Activated CD8-positive, alpha-beta memory T cell treated with anti-CD3 and anti-CD28 coated beads, Interleukin-2, amount 10 ng/mL, durations not matched to agents 7 days and 5 days (primary cell): ENCODE measurements at regions not wholly inside any gene's neighbourhood (a gene's known extent, or its start where the extent isn't known, plus 50 kb on each side); places are given as distances from the start of the nearest gene placed in this dataset.

Experiments used
- ATAC-seq: fragments of 150-1000 bp; cut with Tn5 transposase; one replicate; pipeline ENCODE4 v1.10.0; 2021; ENCODE audit warnings: moderate library complexity
- CTCF ChIA-PET: fragments of 350-600 bp; sonication (Branson Sonifier 250); formaldehyde crosslinking; loops from one replicate; lab custom pipeline; 2021; ENCODE audit warnings: antibody characterized with exemption; lab: Charles Lee
- DNase-seq: peaks from one replicate; pipeline ENCODE4 v3.0.0-alpha.2; 2020
- H3K27ac Mint-ChIP-seq: one replicate; pipeline ENCODE4 v1.8.0; 2021; ENCODE audit warnings: mild to moderate bottlenecking, mixed read lengths
- H3K27me3 Mint-ChIP-seq: one replicate; pipeline ENCODE4 v1.8.0; 2021; ENCODE audit warnings: mixed read lengths
- H3K36me3 Mint-ChIP-seq: one replicate; pipeline ENCODE4 v1.8.0; 2021; ENCODE audit warnings: mild to moderate bottlenecking, mixed read lengths
- H3K4me1 Mint-ChIP-seq: one replicate; pipeline ENCODE4 v1.8.0; 2021; ENCODE audit warnings: mixed read lengths
- H3K4me3 Mint-ChIP-seq: one replicate; pipeline ENCODE4 v1.8.0; 2021; ENCODE audit warnings: mild to moderate bottlenecking, moderate library complexity, mixed read lengths
- H3K9me3 Mint-ChIP-seq: one replicate; pipeline ENCODE4 v1.8.0; 2022; ENCODE audit warnings: low read depth, mixed read lengths

GRCh38 chr3:14320219-14320618 is 82.2 kb upstream of the SLC6A6 start:
- Mint-ChIP-seq H3K27ac (no peak overlapping the region), H3K27me3 (peaks cover 2% of the 10 kb centered on the region), H3K4me1 (peaks cover 2% of the 10 kb centered on the region), H3K36me3 (no peaks in the 10 kb centered on the region), H3K4me3 (no peak overlapping the region), H3K9me3 (no peaks in the 10 kb centered on the region)
- no peak for ATAC-seq
- DNase-seq = no peak
- CTCF ChIA-PET = interaction anchor here (1.8 kb wide), 1 partner anchor 9 kb away, joined by 5 read pairs; no protein-coding TSS in a partner anchor

DNA sequence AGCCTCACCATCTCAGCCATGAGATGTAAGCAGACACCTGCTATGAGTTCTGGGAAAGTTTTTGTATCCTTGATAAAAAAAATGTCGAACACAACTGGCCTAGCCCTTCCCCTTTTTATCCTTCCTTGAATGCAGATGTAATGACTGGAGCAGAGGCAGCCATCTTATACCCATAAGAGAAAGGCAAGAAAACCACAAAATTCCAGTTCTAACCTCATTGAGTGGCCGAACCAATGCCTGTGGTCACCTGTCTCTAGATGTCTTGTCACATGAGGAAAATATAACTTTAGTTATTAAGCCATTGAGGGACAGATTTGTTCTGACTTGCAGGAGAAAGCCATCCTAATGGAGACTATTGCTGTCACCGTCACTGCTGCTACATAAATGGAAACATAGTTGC is 80.4 kb upstream of the SLC6A6 start:
- Mint-ChIP-seq H3K27me3 (no peaks in the 10 kb centered on the region), H3K4me1 (peaks cover 2% of the 10 kb centered on the region), H3K27ac (no peak overlapping the region), H3K4me3 (no peak overlapping the region), H3K36me3 (no peaks in the 10 kb centered on the region), H3K9me3 (no peaks in the 10 kb centered on the region)
- no peak for ATAC-seq
- CTCF ChIA-PET = no interaction called here
- no peak for DNase-seq

DNA sequence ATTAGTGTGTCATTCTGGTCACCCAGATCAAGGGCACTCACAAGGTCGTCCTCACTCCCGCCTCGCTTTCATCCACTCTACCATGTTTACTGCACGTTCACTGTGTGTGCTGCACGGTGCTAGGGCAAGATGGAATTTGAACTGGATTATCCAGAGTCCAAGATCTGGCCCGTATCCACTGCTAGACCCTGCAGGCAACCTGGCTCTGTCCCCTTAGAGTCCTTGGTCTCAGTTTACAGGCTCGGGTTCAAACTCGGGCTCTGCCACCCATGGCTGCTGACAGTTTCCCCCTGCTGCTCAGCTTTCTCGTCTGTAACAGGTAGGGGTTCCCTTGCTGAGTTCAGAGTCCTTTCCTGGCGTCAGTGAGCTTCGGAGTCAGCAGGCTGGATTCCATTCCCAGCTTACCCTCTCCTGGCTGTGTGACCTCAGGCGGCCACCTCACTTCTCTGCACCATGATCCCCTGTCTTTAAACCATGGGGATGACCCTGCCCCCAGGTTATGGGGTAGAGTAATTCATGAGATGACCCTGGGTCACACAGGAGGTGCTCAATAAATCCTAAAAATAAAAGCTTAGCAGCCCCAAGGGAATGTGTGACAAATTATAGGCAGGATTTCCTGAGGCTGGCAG is 79.6 kb upstream of the SLC6A6 start:
- no peaks in the 10 kb centered on the region for H3K36me3 Mint-ChIP-seq

GRCh38 chr3:14323401-14324223 is 78.8 kb upstream of the SLC6A6 start:
- H3K27ac Mint-ChIP-seq = no peak overlapping the region
- peaks cover 5% of the 10 kb centered on the region for H3K27me3 Mint-ChIP-seq
- H3K9me3 Mint-ChIP-seq = no peaks in the 10 kb centered on the region
- no peak overlapping the region for H3K4me3 Mint-ChIP-seq
- H3K4me1 Mint-ChIP-seq = peaks cover 2% of the 10 kb centered on the region
- H3K36me3 Mint-ChIP-seq = no peaks in the 10 kb centered on the region
- CTCF ChIA-PET = interaction anchor here (0.6 kb wide), 1 partner anchor 50 kb away, joined by 3 read pairs; no protein-coding TSS in a partner anchor
- no peak for DNase-seq
- ATAC-seq = no peak

More for the DNA sequence above, 79.6 kb upstream of the SLC6A6 start:
- ATAC-seq (no peak), DNase-seq (no peak)
- H3K27ac Mint-ChIP-seq = no peak overlapping the region
- H3K4me3 Mint-ChIP-seq = no peak overlapping the region
- CTCF ChIA-PET = interaction anchor here (0.6 kb wide), 1 partner anchor 51 kb away, joined by 3 read pairs; no protein-coding TSS in a partner anchor
- H3K4me1 Mint-ChIP-seq = peaks cover 2% of the 10 kb centered on the region
- no peaks in the 10 kb centered on the region for H3K9me3 Mint-ChIP-seq
- H3K27me3 Mint-ChIP-seq = no peaks in the 10 kb centered on the region

GRCh38 chr3:14324224-14324944 is 78.0 kb upstream of the SLC6A6 start:
- CTCF ChIA-PET = no interaction called here
- peaks cover 10% of the 10 kb centered on the region for H3K27me3 Mint-ChIP-seq
- no peaks in the 10 kb centered on the region for H3K9me3 Mint-ChIP-seq
- ATAC-seq (no peak), DNase-seq (no peak)
- no peaks in the 10 kb centered on the region for H3K36me3 Mint-ChIP-seq
- no peak overlapping the region for H3K27ac Mint-ChIP-seq
- H3K4me1 Mint-ChIP-seq = peaks cover under 1% of the 10 kb centered on the region
- no peak overlapping the region for H3K4me3 Mint-ChIP-seq

DNA sequence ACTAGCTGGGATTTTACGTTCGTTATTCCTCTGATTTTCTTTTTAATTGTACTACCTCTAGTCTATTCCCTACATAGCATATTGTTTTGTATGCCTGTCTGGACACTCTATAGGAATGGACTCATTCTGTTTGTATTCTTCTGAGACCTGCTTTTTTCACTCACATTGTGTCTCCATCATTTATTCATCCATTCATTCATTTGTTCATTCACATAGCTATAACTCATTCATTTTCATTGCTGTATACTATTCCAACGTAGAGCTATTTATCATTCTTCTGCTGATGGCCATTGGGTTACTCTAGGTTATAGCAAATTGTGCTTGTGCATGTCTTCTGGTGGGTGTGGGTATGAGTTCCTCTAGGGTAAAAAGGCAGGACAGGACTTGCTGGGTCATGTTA is 74.0 kb upstream of the SLC6A6 start:
- peaks cover 17% of the 10 kb centered on the region for H3K27me3 Mint-ChIP-seq
- no peak overlapping the region for H3K4me3 Mint-ChIP-seq
- CTCF ChIA-PET = interaction anchor here (1.2 kb wide), 2 partner anchors 8 to 139 kb away, joined by 3 to 5 read pairs; no protein-coding TSS in a partner anchor
- H3K27ac Mint-ChIP-seq = no peak overlapping the region
- DNase-seq (no peak), ATAC-seq (no peak)
- no peaks in the 10 kb centered on the region for H3K9me3 Mint-ChIP-seq
- H3K4me1 Mint-ChIP-seq = no peaks in the 10 kb centered on the region
- no peaks in the 10 kb centered on the region for H3K36me3 Mint-ChIP-seq

- ATAC-seq (no peak), DNase-seq (no peak)
- H3K36me3 Mint-ChIP-seq = no peaks in the 10 kb centered on the region
- peaks cover 17% of the 10 kb centered on the region for H3K27me3 Mint-ChIP-seq
- no peak overlapping the region for H3K27ac Mint-ChIP-seq
- no peak overlapping the region for H3K4me3 Mint-ChIP-seq
- H3K9me3 Mint-ChIP-seq = no peaks in the 10 kb centered on the region
- no peaks in the 10 kb centered on the region for H3K4me1 Mint-ChIP-seq
- CTCF ChIA-PET = interaction anchor here (1.2 kb wide), 2 partner anchors 9 to 138 kb away, joined by 3 to 5 read pairs; no protein-coding TSS in a partner anchor
These were observed 73.1 kb upstream of the SLC6A6 start for GRCh38 chr3:14329116-14329830.

DNA sequence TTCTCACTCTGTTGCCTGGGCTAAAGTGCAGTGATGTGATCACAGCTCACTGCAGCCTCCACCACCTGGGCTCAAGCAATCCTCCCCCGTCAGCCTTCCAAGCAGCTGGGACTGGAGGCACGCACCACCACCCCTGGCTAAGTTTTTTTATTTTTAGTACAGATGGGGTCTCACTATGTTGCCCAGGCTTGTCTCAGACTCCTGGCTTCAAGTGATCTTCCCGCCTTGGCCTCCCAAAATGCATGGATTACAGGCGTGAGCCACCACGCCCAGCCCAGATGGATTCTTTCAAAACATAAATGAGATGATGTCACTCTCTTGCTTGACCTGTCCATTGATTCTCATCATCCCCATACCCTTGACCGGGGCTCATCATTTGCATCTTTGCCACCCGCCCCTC is 72.6 kb upstream of the SLC6A6 start:
- CTCF ChIA-PET = interaction anchor here (1.2 kb wide), 1 partner anchor 10 kb away, joined by 5 read pairs; no protein-coding TSS in a partner anchor
- no peaks in the 10 kb centered on the region for H3K4me1 Mint-ChIP-seq
- no peak for ATAC-seq
- no peaks in the 10 kb centered on the region for H3K36me3 Mint-ChIP-seq
- H3K27ac Mint-ChIP-seq = no peak overlapping the region
- no peaks in the 10 kb centered on the region for H3K9me3 Mint-ChIP-seq
- no peak overlapping the region for H3K4me3 Mint-ChIP-seq
- H3K27me3 Mint-ChIP-seq = peaks cover 17% of the 10 kb centered on the region
- DNase-seq = no peak

GRCh38 chr3:14330508-14330907 is 71.9 kb upstream of the SLC6A6 start:
- CTCF ChIA-PET = no interaction called here
- DNase-seq (no peak), ATAC-seq (no peak)
- Mint-ChIP-seq H3K27me3 (peaks cover 17% of the 10 kb centered on the region), H3K4me1 (no peaks in the 10 kb centered on the region), H3K9me3 (no peaks in the 10 kb centered on the region), H3K36me3 (no peaks in the 10 kb centered on the region), H3K27ac (no peak overlapping the region), H3K4me3 (no peak overlapping the region)

DNA sequence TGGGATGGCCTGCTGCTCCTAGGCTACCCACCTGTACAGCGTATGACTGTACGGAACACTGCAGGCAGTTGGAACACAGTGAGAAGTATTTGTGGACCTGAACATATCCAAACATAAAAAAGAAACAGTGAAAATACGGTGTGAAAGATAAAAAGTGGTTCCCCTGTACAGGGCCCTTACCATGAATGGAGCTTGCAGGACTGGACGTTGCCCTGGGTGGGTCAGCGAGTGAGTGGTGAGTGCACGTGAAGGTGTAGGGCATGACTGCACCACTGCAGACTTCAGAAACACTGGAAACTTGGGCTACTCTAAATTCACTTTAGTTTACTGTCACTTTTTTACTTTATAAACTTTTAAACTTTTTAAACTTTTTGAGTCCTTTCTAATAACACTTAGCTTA is 71.2 kb upstream of the SLC6A6 start:
- H3K9me3 Mint-ChIP-seq = no peaks in the 10 kb centered on the region
- CTCF ChIA-PET = interaction anchor here (1.0 kb wide), 1 partner anchor 128 kb away, joined by 3 read pairs; no protein-coding TSS in a partner anchor

DNA sequence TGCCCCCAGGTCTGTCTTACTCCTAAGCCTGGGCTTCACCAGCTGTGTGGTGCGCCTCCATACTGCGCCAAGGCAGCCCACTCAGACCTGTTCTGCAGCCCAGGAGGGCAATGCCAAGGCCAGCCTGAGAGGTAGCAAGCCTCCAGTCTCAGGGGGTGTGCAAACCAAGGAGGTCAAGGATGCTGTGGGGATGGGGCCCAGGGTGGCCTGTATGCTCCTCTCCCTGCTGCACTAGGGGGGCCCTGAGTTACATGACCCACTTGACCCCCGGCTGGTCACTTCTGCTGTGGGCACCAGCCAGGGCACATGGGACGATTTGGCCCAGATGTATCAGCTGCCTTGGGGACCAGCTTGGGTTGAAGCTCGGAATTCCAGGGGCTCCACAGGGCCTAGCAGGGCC is 70.0 kb upstream of the SLC6A6 start:
- Mint-ChIP-seq H3K9me3 (no peaks in the 10 kb centered on the region), H3K36me3 (no peaks in the 10 kb centered on the region)
- ATAC-seq = no peak

More for the DNA sequence above, 71.2 kb upstream of the SLC6A6 start:
- peaks cover 17% of the 10 kb centered on the region for H3K27me3 Mint-ChIP-seq
- DNase-seq (no peak), ATAC-seq (no peak)
- H3K36me3 Mint-ChIP-seq = no peaks in the 10 kb centered on the region
- no peak overlapping the region for H3K4me3 Mint-ChIP-seq
- no peak overlapping the region for H3K27ac Mint-ChIP-seq
- no peaks in the 10 kb centered on the region for H3K4me1 Mint-ChIP-seq

DNA sequence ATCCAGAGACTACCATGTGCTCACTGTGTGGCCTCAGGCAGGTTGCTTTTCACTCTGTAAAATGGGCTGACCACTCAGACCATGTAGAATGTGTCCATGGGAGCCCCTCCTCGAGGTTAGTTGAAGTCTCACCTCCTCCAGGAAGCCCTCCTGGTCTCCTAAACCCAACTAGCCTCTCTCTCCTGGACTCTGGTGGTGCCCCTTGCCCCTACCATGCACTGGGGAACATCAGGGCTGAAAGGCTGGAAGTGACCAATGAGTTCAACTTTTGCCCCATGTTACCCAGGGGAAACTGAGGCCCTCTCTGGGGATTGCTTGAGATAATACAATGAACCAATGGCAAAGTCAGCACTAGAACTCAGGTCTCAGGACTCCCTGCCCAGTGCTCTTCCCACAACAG is 69.2 kb upstream of the SLC6A6 start:
- ATAC-seq (no peak), DNase-seq (no peak)
- H3K9me3 Mint-ChIP-seq = no peaks in the 10 kb centered on the region
- H3K4me1 Mint-ChIP-seq = no peaks in the 10 kb centered on the region
- no peaks in the 10 kb centered on the region for H3K36me3 Mint-ChIP-seq
- no peak overlapping the region for H3K4me3 Mint-ChIP-seq
- peaks cover 19% of the 10 kb centered on the region for H3K27me3 Mint-ChIP-seq
- no peak overlapping the region for H3K27ac Mint-ChIP-seq
- CTCF ChIA-PET = no interaction called here

More for the DNA sequence above, 70.0 kb upstream of the SLC6A6 start:
- no peak overlapping the region for H3K27ac Mint-ChIP-seq
- no peaks in the 10 kb centered on the region for H3K4me1 Mint-ChIP-seq
- H3K4me3 Mint-ChIP-seq = no peak overlapping the region
- no peak for DNase-seq
- CTCF ChIA-PET = no interaction called here
- peaks cover 17% of the 10 kb centered on the region for H3K27me3 Mint-ChIP-seq

DNA sequence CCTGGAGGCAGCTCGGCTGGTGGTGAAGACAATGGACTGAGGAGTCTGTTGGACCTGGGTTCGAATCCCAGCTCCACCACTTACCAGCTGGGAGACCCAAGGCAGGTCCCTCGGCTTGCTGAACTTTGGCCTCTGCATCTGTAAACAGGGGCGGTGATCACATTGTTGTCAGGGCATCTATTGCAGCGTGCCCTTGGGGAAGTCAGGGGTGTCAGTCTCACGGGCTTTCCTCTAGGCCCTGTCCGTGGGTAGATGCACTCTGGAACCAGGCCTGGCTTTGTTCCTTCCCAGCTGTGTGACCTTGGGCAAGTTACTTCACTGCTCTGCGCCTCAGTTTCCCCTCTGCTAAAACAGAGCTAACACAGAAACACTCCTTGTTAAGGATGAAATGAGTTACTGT is 68.8 kb upstream of the SLC6A6 start:
- Mint-ChIP-seq H3K4me1 (no peaks in the 10 kb centered on the region), H3K27me3 (peaks cover 18% of the 10 kb centered on the region), H3K36me3 (no peaks in the 10 kb centered on the region), H3K27ac (no peak overlapping the region), H3K4me3 (no peak overlapping the region), H3K9me3 (no peaks in the 10 kb centered on the region)
- CTCF ChIA-PET = no interaction called here
- DNase-seq = no peak
- ATAC-seq = no peak
